NCI-H345 treated with DMSO at 0.1 percent for 48 hours (cell line): ENCODE measurements at regions not wholly inside any gene's neighbourhood (a gene's known extent, or its start where the extent isn't known, plus 50 kb on each side); places are given as distances from the start of the nearest gene placed in this dataset.
"Not testable (repeated sequence)": the region's sequence is repeated elsewhere in the genome, so short reads cannot be mapped to it uniquely, and the experiment has no call there.

Experiments used
- DNase-seq: peaks from one replicate; lab custom pipeline; 2025; ENCODE audit not compliant: unreplicated experiment; lab: John Stamatoyannopoulos, UW

DNA sequence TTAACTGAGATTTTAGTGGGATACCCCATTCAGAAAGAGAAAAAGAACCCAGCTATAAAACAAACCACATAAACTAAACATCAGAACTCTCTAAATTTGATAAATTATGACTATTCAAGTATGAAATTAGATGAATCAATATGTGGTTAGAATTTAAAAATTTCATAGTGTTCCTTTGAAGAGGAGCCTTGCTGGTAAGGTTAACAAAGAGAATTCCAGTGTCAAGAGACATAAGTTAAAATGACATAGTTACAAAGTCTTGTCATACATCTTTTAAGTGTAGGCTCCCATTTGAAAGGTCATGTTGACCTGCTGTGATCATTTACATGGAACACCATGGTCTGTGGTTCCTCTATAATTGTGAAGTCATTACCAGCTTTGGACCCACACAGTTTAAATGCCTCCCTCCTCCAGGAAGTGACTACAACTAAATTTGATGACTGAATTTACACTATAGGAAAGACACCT is 231.6 kb upstream of the ETAA1 start:
- DNase-seq = no peak

DNA sequence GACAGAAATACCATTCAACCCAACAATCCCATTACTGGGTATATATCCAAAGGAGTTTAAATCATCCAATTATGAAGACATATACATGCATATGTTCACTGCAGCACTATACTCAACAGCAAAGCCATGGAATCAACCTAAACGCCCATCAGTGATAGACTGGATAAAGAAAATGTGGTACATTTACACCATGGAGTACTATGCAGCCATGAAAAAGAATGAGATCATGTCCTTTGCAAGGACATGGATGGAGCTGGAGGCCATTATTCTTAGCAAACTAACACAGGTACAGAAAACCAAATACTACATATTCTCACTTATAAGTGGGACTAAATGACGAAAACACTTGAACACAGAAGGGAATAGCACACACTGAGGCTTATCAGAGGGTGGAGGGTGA is 230.6 kb upstream of the ETAA1 start:
- not testable (repeated sequence) for DNase-seq

DNA sequence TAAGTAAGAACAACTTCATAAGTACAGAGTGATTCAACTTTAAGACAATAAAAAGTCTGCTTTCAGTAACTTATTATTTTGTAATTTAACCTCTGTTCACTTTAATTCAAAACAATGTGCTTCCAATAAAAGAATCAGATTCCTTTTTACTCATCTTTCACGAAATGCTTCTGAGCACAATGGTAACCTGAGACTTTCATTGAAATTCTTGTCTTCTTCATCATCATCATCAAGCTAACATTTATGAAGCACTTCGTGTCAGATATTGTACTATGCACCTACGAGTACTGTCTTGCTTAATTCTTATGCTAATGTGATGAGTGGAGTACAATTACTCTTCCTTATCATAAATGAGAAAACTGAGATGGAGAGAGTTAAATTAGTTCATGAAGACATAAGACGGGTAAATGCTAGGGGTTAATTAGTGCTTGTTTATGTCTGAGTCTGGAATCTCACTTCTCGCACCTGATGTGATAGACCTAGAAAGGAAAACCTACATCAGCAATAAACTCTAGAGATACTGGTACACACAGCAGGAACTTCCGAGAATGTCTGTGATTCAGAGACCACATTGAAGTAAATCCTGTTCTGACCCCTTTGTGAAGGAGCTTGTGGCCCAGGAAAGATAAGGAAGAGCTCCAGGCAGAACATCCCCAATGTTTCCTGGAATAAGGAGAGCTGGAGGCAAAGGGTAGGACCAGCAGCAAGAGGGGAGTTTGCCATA is 227.6 kb upstream of the ETAA1 start:
- no peak for DNase-seq

DNA sequence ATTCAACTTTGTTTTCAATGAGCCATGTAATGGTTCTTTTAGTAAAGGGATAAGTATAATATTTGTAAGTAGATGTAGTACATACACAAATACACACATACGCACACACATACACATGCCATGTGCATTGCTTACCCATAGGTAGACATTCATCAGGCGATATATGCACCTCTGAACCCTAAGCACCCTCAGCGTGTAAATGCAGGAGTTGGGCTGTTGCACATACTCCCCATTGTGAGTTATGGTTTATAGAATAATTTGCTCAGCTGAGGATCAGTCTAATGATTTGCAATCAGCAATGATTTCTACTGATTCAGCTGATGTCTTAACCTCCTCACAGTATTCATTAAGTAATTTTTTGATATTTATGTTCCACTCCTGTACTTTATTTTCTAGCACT is 217.6 kb upstream of the ETAA1 start:
- DNase-seq = no peak

DNA sequence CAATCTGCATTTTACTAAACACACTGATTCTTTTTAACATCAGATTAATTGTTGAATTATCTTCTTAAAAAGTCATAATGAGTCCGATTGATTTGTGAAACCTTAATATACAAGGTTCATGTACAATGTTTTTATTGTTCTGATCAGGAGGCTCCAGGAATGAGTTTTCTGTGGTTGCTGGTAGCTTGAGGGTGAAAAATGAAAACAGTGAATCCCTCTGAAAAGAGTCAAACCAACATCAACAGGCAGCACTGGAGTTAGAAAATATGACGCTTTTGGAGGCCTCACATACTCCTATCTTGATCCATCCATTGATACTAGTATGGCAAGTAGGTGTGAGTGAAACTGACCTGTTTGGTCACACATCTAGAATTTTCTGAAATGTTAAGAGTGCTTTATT is 216.3 kb upstream of the ETAA1 start:
- no peak for DNase-seq

DNA sequence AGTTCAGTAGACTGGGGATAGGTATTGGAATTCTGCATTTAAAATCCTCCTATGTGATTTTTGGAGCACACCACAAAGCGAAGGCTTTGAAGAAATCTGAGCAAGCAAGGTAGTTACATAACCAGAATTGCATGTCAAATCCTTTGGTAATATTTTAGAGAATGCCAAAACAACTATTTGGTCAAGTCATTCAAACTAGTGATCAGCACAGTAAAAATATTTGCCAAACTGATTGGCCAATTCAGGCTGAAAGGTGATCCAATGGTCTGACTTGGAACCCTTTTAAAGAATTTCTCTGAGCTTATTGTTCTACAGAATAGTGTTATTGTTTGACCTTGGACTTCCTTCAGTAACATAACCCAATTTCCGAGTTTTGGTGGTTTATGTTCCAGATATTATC is 214.2 kb upstream of the ETAA1 start:
- DNase-seq = no peak

DNA sequence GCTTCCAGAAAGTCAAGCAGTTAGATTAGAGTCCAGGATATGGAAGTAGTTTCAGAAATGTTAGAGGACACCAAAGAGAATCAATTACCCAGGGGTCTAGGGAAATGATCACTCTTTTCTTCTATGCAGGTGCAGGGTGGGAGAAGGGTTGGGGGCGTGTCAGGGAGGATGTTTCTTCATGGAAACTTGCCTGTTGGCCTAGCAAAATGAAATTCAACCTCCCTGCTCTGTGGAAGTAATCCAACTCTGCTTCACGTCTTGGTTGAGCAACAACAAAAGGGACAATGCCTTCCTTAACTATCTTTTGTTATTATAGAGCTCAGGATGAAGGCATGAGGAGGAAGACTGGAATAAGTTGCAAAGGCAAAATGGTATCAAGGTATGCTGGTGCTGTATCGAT is 210.8 kb upstream of the ETAA1 start:
- no peak for DNase-seq

DNA sequence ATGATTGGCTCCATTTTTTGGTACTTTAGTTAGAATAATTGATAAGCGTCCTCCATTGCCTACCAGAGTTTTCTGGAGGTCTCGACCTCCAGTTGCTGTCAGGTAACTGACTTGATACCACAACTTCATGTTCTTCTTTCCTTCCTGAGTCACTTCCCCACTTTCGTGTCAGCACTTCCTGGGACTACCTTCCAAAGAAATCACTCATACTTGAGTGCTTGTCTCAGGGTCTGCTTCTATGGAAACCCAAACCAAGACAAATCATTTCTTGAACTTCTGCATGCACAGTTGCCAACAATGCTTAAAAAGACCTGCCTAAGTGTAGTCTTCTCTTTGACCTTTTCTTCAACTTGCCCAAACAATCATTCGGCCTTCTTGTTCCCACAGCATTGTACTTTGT is 210.3 kb upstream of the ETAA1 start:
- no peak for DNase-seq

DNA sequence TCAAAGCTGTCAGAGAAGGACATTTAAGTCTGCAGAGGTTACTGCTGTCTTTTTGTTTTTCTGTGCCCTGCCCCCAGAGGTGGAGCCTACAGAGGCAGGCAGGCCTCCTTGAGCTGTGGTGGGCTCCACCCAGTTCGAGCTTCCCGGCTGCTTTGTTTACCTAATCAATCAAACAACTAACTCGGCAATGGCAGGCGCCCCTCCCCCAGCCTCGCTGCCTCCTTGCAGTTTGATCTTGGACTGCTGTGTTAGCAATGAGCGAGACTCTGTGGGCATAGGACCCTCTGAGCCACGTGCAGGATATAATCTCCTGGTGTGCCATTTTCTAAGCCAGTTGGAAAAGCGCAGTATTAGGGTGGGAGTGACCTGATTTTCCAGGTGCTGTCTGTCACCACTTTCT is 201.8 kb upstream of the ETAA1 start:
- DNase-seq = not testable (repeated sequence)

DNA sequence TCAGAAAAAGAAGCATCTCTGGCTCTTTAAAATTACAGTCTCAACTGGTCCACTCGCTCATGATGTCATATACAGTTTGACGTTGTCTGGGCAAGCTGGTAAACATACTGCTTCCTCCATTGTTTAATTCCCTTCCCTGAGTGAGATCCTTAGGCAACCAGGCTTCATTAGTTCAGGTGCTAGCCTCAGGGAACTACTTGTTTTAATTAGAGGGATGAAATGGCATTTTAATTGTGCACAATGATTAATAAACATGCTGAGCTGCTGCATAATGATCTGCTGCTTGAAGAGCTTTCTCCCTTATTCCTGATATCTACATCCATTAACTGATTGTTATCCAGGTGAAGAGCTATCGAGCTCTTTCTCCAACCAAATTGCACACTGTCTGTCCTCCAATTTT is 195.6 kb upstream of the ETAA1 start:
- no peak for DNase-seq

DNA sequence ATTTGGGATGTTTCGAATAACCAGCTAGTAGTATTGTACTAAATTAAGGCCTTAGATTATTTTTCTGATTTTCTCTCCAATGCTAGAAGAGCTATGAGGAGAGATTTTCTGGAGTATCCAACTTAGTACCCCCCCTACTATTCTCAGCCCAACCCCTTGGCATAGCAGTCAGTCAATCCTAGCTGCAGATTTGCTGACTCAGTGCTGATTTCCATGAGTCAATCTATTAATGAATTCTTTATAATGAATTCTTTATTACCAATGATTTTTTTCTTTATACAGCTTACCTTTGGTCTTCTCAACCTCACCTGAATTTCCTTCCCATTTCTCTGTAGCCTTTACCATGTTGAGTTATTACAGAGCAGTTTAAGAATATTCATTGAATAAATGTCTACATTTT is 192.8 kb upstream of the ETAA1 start:
- DNase-seq = no peak

DNA sequence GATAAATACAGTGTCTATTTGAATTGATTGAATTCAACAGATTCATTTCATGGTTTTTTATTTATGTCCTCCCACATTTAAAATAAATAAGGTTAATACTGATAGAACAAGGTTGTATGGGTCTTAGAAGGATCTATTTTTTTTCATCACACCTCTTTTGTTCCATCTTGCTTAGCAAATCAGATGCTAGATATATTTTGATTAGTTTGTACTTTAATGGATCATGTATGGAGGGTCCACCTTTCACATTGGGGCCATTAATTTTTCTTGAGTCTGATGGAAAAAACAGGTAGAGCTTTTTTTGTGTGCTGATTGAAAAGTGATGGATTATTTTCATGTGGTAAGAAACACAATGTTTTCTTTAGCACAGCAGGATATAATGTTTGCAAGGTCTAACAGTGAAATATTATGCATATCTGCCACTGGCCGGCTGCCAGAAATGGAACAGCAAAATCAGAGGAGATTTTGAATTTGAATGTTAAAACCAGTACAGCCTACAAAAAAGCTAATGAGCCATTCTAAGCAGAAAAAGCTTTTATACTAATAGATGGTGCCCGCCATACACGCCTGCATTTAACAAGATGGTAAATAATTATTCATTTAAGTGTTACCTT is 188.1 kb upstream of the ETAA1 start:
- DNase-seq = no peak

DNA sequence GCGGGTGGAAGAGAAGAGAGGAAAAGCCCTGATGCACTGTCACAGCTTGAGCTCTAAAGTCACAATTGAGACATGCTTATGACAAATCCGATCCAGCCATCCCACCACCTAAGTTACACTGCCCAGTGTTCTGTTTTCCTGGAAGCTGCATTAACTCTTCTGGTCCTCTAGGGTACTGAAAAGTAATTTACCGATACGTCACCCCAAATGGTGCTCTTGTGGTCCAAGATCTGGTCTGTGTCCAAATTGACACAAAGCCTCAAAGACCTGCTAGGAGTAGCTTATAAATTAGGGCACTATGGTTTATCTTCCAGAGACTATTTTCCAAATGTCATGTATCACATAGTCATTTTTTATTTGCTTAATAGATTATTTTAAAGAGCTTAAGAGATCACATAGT is 186.7 kb upstream of the ETAA1 start:
- DNase-seq = no peak

DNA sequence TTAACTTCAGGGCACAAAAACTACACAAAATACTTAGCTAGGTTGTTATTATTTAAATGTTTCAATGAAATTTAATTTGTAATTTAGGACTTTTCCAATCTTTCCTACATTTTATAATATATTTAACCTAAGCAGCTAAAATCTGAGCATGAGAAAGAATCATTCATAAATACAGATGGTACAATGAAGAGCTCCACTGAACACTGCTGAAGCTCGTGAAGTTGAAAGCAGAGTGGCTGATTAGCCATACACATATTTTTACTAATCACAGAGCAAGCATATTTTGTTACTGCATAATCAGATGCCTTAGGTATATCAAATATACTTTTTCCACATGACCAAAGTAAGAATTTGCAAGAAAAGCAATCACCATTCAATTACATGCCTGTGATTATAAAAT is 184.9 kb upstream of the ETAA1 start:
- no peak for DNase-seq

DNA sequence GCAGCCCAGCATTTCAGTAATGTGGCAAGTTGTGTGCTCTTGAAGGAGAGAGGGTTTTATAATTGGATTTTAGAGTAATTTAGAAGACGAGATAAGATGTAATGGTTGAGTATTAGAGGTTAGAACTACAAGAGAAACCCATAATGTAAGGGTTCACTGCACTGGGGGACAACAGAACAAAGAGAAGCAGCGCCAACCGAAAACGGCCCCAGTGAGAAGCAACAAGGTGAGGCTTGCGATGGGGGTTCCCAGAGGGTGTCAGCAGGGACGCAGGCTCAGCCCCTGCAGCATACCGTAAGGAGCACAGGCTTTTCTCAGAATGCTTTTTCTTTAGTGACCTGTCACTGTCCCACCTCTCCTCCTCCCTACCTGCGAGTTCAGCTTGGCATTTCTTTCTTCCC is 183.9 kb upstream of the ETAA1 start:
- DNase-seq = no peak

DNA sequence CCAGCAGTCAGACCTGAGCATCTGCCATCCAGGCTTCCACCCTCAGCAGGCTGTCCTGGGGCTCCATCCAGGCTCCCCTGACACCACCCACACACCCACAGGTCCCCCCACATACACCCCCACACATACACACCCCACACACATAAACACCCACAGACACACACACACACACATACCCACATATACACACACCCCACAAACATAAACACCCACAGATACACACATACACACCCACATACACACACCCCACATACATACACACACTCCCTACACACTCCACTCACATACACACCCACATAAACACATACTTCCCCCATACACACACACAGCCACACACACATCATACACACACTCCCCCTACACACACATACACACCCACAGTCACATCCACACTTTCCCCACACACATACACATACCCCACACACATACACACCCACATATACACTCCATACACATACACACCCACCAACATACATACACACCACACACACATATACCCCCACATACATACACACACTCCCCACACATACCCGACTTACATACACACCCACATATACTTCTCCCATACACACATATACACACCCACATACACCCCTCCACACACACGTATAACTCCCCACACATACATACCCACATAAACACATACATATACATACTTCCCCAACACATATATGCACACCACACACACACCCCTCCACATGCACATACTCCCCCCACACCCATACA is 183.3 kb upstream of the ETAA1 start:
- DNase-seq = no peak

DNA sequence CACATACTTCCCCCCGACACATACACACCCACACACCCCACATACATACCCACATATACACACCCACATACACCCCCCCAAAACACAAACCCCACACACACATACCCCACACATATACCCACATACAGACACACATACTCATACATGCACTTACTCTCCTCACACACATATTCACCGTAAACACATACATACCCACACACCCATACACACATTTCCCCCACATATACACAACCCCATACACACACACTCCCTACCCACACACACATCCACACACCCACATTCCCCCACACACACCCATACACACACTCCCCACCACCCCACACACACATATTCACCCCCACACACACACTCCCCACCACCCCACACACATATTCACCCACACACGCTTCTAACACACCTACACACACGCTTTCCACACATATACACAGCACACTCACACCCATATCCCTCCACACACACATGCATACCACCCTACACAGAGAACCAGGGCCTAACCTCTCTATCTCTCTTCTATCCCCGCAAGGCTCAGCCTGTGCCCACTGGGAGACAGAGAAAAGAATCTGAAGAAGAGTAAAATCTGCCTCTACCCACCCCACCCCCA is 182.4 kb upstream of the ETAA1 start:
- no peak for DNase-seq

DNA sequence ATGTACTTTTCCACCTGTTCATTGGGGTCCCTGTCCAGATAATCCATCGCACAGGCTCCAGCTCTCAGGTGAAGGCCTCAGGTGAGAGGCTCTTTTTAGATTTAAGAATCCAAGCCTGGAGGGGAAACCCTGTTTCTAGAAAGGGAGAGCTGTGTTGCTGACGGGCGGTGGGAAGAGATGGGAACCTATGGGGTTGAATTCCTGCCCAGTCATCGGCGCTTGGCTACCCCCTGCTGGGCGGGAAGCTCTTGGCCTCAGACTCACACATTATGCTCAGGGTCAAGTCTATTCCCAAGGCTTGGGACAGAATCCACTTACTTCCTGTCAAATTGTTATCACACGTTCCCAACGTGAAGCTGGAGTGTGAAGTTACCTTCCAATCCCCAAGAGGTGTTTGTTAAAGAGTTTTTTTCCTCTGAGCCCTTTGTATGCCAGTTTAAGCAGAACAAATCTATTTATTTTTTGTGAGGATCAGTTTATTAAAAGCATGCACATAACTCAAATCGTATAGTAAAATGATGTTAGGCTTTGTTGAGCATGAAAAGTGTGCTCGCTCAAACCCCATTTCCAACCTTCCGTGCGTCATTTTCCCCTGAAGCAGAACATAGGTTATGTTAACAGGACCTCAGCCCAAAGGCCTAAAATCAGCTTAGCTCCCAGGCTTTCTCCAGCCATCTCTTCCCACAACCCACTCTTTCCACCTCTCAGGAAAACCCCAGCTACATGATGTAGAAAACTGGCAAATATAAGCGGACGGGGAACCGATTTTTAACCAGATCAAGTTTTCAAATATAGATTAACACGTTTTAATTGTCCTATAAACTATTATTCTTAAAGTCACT is 181.7 kb upstream of the ETAA1 start:
- no peak for DNase-seq

DNA sequence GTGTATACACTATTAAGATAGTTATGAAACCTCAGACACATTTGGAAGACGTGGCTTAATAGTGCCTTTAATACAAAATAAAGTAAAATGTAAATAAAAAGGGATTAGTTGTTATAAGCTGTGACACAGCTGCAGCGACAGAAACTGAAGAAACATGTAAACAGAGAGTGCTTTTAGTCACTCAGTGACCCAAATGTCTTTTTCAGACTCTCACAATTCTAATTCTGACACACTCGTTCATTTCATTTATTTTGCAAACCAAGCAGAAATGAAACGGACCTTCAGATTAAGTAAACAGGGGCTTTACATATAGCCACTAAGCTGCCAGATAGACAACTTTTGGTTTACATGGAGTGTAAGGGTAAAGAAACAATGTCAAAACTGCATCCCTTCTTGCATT is 181.0 kb upstream of the ETAA1 start:
- no peak for DNase-seq

DNA sequence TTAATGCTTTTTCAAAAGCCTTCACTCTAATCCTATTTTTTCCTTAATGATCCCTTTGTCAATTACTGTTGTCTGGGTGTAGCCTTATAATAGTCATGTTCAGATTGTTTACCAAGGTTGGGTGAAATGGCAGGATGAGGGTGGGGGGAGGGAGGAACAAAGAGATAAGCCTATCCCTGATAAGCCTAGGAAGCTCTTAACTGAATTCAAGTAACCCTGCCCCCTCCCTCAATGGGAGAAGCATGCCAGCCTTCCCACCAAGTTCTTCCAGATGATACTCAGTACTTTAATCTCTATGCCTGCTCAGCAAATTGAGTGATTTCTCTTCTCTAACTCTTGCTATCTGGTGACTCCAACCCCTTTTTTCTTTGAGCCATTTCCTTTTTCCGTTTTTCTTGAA is 180.3 kb upstream of the ETAA1 start:
- no peak for DNase-seq

DNA sequence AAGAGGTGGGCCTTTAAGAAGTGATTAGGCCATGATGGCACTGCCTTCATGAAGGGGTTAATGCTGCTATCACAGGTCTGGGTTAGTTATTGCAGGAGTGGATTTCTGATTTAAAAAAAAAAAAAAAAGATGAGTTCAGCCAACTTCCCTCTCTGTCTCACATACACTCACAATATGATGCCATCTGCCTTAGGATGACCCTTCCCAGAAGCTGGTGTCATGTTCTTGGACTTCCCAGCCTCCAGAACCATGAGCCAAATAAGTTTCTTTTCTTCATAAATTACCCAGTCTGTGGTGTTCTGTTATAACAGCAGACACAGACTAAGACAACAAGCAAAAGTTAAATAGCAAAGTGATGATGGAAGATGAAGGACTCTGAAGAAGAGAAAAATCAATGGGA is 179.7 kb upstream of the ETAA1 start:
- DNase-seq = no peak
